ENCODE measurements at regions not wholly inside any gene's neighbourhood (a gene's known extent, or its start where the extent isn't known, plus 50 kb on each side); places are given as distances from the start of the nearest gene placed in this dataset.

GRCh38 chr10:107474650-107475049 is 310.1 kb upstream of the SORCS1 start:
- no peak for DNase-seq (ENCODE audit: low spot score)

GRCh38 chr10:107473225-107473624 is 308.7 kb upstream of the SORCS1 start:
- no peak for DNase-seq (ENCODE audit: low spot score)

- DNase-seq (ENCODE audit: low spot score) = no peak
Observed at GRCh38 chr10:107471911-107472310, 307.4 kb upstream of the SORCS1 start.

- no peak for DNase-seq (ENCODE audit: low spot score)
Observed at GRCh38 chr10:107453561-107453960, 289.1 kb upstream of the SORCS1 start.

GRCh38 chr10:107451047-107451446 is 286.5 kb upstream of the SORCS1 start:
- no peak for DNase-seq (ENCODE audit: low spot score)

GRCh38 chr10:107450056-107450455 is 285.6 kb upstream of the SORCS1 start:
- no peak for DNase-seq (ENCODE audit: low spot score)

- DNase-seq (ENCODE audit: low spot score) = no peak
Observed at GRCh38 chr10:107444443-107444842, 279.9 kb upstream of the SORCS1 start.

- DNase-seq (ENCODE audit: low spot score) = no peak
Observed at GRCh38 chr10:107443813-107444212, 279.3 kb upstream of the SORCS1 start.

- no peak for DNase-seq (ENCODE audit: low spot score)
Observed at GRCh38 chr10:107443326-107443725, 278.8 kb upstream of the SORCS1 start.

GRCh38 chr10:107442035-107442505 is 277.6 kb upstream of the SORCS1 start:
- DNase-seq (ENCODE audit: low spot score) = no peak

- no peak for DNase-seq (ENCODE audit: low spot score)
Observed at GRCh38 chr10:107440741-107441140, 276.2 kb upstream of the SORCS1 start.

- DNase-seq (ENCODE audit: low spot score) = no peak
Observed at GRCh38 chr10:107437921-107438320, 273.4 kb upstream of the SORCS1 start.

GRCh38 chr10:107436568-107436967 is 272.1 kb upstream of the SORCS1 start:
- DNase-seq (ENCODE audit: low spot score) = no peak

- no peak for DNase-seq (ENCODE audit: low spot score)
Observed at GRCh38 chr10:107434854-107435253, 270.3 kb upstream of the SORCS1 start.

- no peak for DNase-seq (ENCODE audit: low spot score)
Observed at GRCh38 chr10:107434201-107434600, 269.7 kb upstream of the SORCS1 start.

GRCh38 chr10:107433605-107434004 is 269.1 kb upstream of the SORCS1 start:
- DNase-seq (ENCODE audit: low spot score) = no peak

- DNase-seq (ENCODE audit: low spot score) = no peak
Observed at GRCh38 chr10:107430446-107430845, 265.9 kb upstream of the SORCS1 start.

GRCh38 chr10:107427016-107427415 is 262.5 kb upstream of the SORCS1 start:
- DNase-seq (ENCODE audit: low spot score) = no peak

- DNase-seq (ENCODE audit: low spot score) = no peak
Observed at GRCh38 chr10:107425931-107426553, 261.5 kb upstream of the SORCS1 start.

GRCh38 chr10:107424628-107425027 is 260.1 kb upstream of the SORCS1 start:
- DNase-seq (ENCODE audit: low spot score) = no peak

- DNase-seq (ENCODE audit: low spot score) = no peak
Observed at GRCh38 chr10:107423903-107424302, 259.4 kb upstream of the SORCS1 start.

GRCh38 chr10:107422681-107423080 is 258.2 kb upstream of the SORCS1 start:
- DNase-seq (ENCODE audit: low spot score) = no peak

- no peak for DNase-seq (ENCODE audit: low spot score)
Observed at GRCh38 chr10:107420196-107420595, 255.7 kb upstream of the SORCS1 start.

All from mucosa of gallbladder (tissue), 1 donor.